ENCODE measurements at regions not wholly inside any gene's neighbourhood (a gene's known extent, or its start where the extent isn't known, plus 50 kb on each side); places are given as distances from the start of the nearest gene placed in this dataset.

- Mint-ChIP-seq H3K27ac (ENCODE audit: unreplicated experiment) (no peak overlapping the region), H3K27me3 (ENCODE audit: insufficient read depth, unreplicated experiment) (peaks cover 37% of the 10 kb centered on the region), H3K4me3 (ENCODE audit: unreplicated experiment) (no peak overlapping the region), H3K4me1 (ENCODE audit: low read depth, unreplicated experiment) (no peaks in the 10 kb centered on the region), H3K9me3 (ENCODE audit: unreplicated experiment) (no peaks in the 10 kb centered on the region), H3K36me3 (ENCODE audit: insufficient read depth, unreplicated experiment) (no peaks in the 10 kb centered on the region)
- CTCF ChIA-PET: no interaction called here
- H3K4me1 ChIP-seq: no peaks in the 10 kb centered on the region
- no peaks in the 10 kb centered on the region for H3K36me3 ChIP-seq (ENCODE audit: control insufficient read depth, insufficient read depth, low read length)
- H3K4me3 ChIP-seq (ENCODE audit: low read depth, low read length): no peak overlapping the region
- intact Hi-C loops (cut with micrococcal nuclease; ENCODE audit: unreplicated experiment): no loop called here
- H3K9me3 ChIP-seq: no peaks in the 10 kb centered on the region
- BruUV-seq (replicated peaks): no TSS peak
- H3K27me3 ChIP-seq (replicated peaks; ENCODE audit: control insufficient read depth, insufficient read depth, low read length): peaks cover 2% of the 10 kb centered on the region
- POLR2A ChIA-PET: no interaction called here
- no peak for DNase-seq
- no peak for TF ChIP-seq CTCF (IDR thresholded peaks at IDR 0.05; ENCODE audit: insufficient read depth in 1 of 2, low read depth in 1 of 2, low read length in 1 of 2, severe bottlenecking in 1 of 2, unreplicated experiment in 1 of 2)
Measured at GRCh38 chr5:88401228-88401627, 132.6 kb upstream of the TMEM161B start.

GRCh38 chr5:88399561-88399960, 130.9 kb upstream of the TMEM161B start:
- H3K9me3 ChIP-seq: no peaks in the 10 kb centered on the region
- CTCF ChIA-PET: no interaction called here
- intact Hi-C loops (cut with micrococcal nuclease; ENCODE audit: unreplicated experiment): loop anchor here (5.0 kb wide), 1 partner anchor 257 kb away; no protein-coding TSS in a partner anchor
- H3K9me3 Mint-ChIP-seq (ENCODE audit: unreplicated experiment): no peaks in the 10 kb centered on the region
- H3K27me3 ChIP-seq (replicated peaks; ENCODE audit: control insufficient read depth, insufficient read depth, low read length): peaks cover 2% of the 10 kb centered on the region
- TF ChIP-seq CTCF (IDR thresholded peaks at IDR 0.05; ENCODE audit: insufficient read depth in 1 of 2, low read depth in 1 of 2, low read length in 1 of 2, severe bottlenecking in 1 of 2, unreplicated experiment in 1 of 2): no peak
- no peaks in the 10 kb centered on the region for H3K4me1 Mint-ChIP-seq (ENCODE audit: low read depth, unreplicated experiment)
- no peaks in the 10 kb centered on the region for H3K36me3 Mint-ChIP-seq (ENCODE audit: insufficient read depth, unreplicated experiment)
- no peak overlapping the region for H3K4me3 Mint-ChIP-seq (ENCODE audit: unreplicated experiment)
- BruUV-seq (replicated peaks): no TSS peak
- no peaks in the 10 kb centered on the region for H3K4me1 ChIP-seq
- no peak overlapping the region for H3K4me3 ChIP-seq (ENCODE audit: low read depth, low read length)
- H3K36me3 ChIP-seq (ENCODE audit: control insufficient read depth, insufficient read depth, low read length): no peaks in the 10 kb centered on the region
- H3K27ac Mint-ChIP-seq (ENCODE audit: unreplicated experiment): no peak overlapping the region
- POLR2A ChIA-PET: no interaction called here
- DNase-seq: no peak
- peaks cover 38% of the 10 kb centered on the region for H3K27me3 Mint-ChIP-seq (ENCODE audit: insufficient read depth, unreplicated experiment)

- intact Hi-C loops (cut with micrococcal nuclease; ENCODE audit: unreplicated experiment): loop anchor here (5.0 kb wide), 1 partner anchor 256 kb away; no protein-coding TSS in a partner anchor
- H3K4me3 ChIP-seq (ENCODE audit: low read depth, low read length): no peak overlapping the region
- Mint-ChIP-seq H3K9me3 (ENCODE audit: unreplicated experiment) (no peaks in the 10 kb centered on the region), H3K27ac (ENCODE audit: unreplicated experiment) (no peak overlapping the region), H3K4me1 (ENCODE audit: low read depth, unreplicated experiment) (no peaks in the 10 kb centered on the region), H3K4me3 (ENCODE audit: unreplicated experiment) (no peak overlapping the region), H3K36me3 (ENCODE audit: insufficient read depth, unreplicated experiment) (no peaks in the 10 kb centered on the region), H3K27me3 (ENCODE audit: insufficient read depth, unreplicated experiment) (peaks cover 37% of the 10 kb centered on the region)
- BruUV-seq (replicated peaks): no TSS peak
- CTCF ChIA-PET: no interaction called here
- no peak for TF ChIP-seq CTCF (IDR thresholded peaks at IDR 0.05; ENCODE audit: insufficient read depth in 1 of 2, low read depth in 1 of 2, low read length in 1 of 2, severe bottlenecking in 1 of 2, unreplicated experiment in 1 of 2)
- H3K4me1 ChIP-seq: no peaks in the 10 kb centered on the region
- H3K27me3 ChIP-seq (replicated peaks; ENCODE audit: control insufficient read depth, insufficient read depth, low read length): no peaks in the 10 kb centered on the region; the same call in none of the 2 replicates
- no peak for DNase-seq
- no peaks in the 10 kb centered on the region for H3K36me3 ChIP-seq (ENCODE audit: control insufficient read depth, insufficient read depth, low read length)
- POLR2A ChIA-PET: no interaction called here
- H3K9me3 ChIP-seq: no peaks in the 10 kb centered on the region
Measured at GRCh38 chr5:88398316-88398715, 129.7 kb upstream of the TMEM161B start.

All from Caco-2 (cell line).